SH-SY5Y (cell line): ENCODE measurements at regions not wholly inside any gene's neighbourhood (a gene's known extent, or its start where the extent isn't known, plus 50 kb on each side); places are given as distances from the start of the nearest gene placed in this dataset.

ENCODE experiments used
- GATA2 ChIP-seq: IDR thresholded peaks from 2 replicates; pipeline ENCODE4 v1.6.1; 2011; ENCODE audit warnings: mild to moderate bottlenecking, low read depth, low read length
- GATA3 ChIP-seq: IDR thresholded peaks from 2 replicates; pipeline ENCODE4 v1.6.1; 2011; ENCODE audit warnings: low read depth, mild to moderate bottlenecking, low read length, moderate library complexity

GRCh38 chr7:54260941-54261371, 281.2 kb upstream of the VSTM2A start:
- no peak for TF ChIP-seq GATA2
- no peak for TF ChIP-seq GATA3
